ENCODE measurements at regions not wholly inside any gene's neighbourhood (a gene's known extent, or its start where the extent isn't known, plus 50 kb on each side); places are given as distances from the start of the nearest gene placed in this dataset.

DNA sequence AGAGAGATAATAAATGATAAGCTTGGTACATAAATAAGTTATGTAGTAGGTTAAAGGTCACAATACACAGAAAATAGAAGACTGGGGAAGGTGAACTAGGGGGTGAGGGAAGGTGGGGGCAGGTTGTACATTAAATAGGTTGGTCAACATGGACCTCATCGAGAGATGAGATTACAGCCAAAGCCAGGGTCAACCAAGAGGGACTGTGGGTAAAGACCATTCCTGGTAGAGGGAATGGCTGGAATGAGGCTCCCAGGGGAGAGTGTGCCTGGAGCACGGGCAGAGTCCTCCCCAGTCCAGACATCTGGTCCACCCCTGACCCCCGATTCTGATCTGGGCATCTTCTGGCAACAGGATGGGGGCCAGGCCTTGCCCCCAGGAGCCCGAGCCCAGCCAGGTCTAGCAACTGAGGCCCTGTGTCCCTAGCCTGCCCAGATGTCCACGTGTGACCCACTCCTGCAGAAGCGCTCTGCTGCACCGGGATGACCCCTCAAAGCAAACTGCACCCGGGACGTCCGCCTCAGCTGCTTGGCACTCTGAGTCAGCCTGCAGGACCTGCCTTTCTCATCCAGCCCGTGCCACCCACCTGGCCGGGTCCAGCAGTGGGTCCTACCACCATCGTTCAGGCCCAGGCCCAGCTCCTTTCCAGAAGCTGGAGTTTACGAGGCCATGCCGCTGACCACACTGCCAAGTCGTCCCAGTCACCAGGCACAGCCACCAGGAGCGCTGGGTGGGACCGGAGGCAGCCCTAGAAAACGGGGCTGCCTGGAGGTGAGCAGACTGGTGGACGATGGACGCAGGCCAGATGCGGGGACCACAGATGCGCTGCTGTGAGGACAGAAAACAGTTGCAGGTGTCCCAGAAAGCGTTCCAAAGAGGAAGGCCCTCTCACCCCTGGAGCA is 56.2 kb upstream of the ID2 start:
- ATAC-seq: no peak
- no TSS peak for BruUV-seq (replicated peaks)

GRCh38 chr2:8626572-8626971 is 55.3 kb upstream of the ID2 start:
- no peak for ATAC-seq
- intact Hi-C loops (cut with micrococcal nuclease): no loop called here
- POLR2A ChIA-PET: no interaction called here
- Histone ChIP-seq H3K4me1 (ENCODE audit: control insufficient read depth in 1 of 2, insufficient read depth in 2 of 2, low read length in 2 of 2) (peaks cover 49 to 72% of the 10 kb centered on the region in 2 experiments), H3K9me2 (ENCODE audit: insufficient read depth) (no peaks in the 10 kb centered on the region), H3K9me3 (ENCODE audit: control insufficient read depth in 1 of 2, insufficient read depth in 1 of 2, low read depth in 1 of 2, low read length in 2 of 2) (no peaks in the 10 kb centered on the region), H2AFZ (ENCODE audit: low read depth, low read length, poor library complexity, severe bottlenecking) (no peak overlapping the region), H3K27me3 (ENCODE audit: insufficient read depth, low read length) (no peaks in the 10 kb centered on the region), H3K4me3 (replicated peaks in 1 of 2; ENCODE audit: low read depth in 1 of 2, low read length in 2 of 2) (no peak overlapping the region), H3K4me2 (ENCODE audit: low read length) (peak overlapping the region; percentile 87; the same call in 1 of the 2 replicates), H3K36me3 (ENCODE audit: control insufficient read depth in 1 of 2, insufficient read depth in 2 of 2, low read length in 2 of 2) (no peaks in the 10 kb centered on the region), H3K79me2 (ENCODE audit: insufficient read depth, low read length) (no peaks in the 10 kb centered on the region), H4K20me1 (ENCODE audit: insufficient read depth) (no peaks in the 10 kb centered on the region), H3K9ac (ENCODE audit: low read length) (no peak overlapping the region), H3K27ac (ENCODE audit: low read depth, low read length) (peak overlapping the region; percentile 23; the same call in 1 of the 2 replicates)
- CTCF ChIA-PET: no interaction called here
- DNase-seq (ENCODE audit: low read depth, low spot score): no peak
- TSS peak; percentile 50 for BruUV-seq (replicated peaks)
- RAD21 ChIA-PET (ENCODE audit: low non-redundant PET in 1 of 2, low total read pairs in 2 of 2, uncharacterized antibody in 2 of 2, unreplicated experiment in 2 of 2): no interaction called here
- TF ChIP-seq POLR2AphosphoS5 (IDR thresholded peaks at IDR 0.05; ENCODE audit: low read depth, low read length): no peak
- TF ChIP-seq JUND (IDR thresholded peaks at IDR 0.05): no peak
- TF ChIP-seq POLR2A (IDR thresholded peaks at IDR 0.05; ENCODE audit: borderline replicate concordance, extremely low read depth, insufficient read depth, insufficient read length): no peak
- no peak for TF ChIP-seq YY1 (IDR thresholded peaks at IDR 0.05; ENCODE audit: extremely low read depth, insufficient replicate concordance, low read depth, low read length)
- TF ChIP-seq RAD21 (IDR thresholded peaks at IDR 0.05; ENCODE audit: low read depth): no peak
- no peak for TF ChIP-seq ELF1 (IDR thresholded peaks at IDR 0.05; ENCODE audit: borderline replicate concordance, low read depth)
- no peak for TF ChIP-seq EZH2 (IDR thresholded peaks at IDR 0.05)
- TF ChIP-seq ATF3 (IDR thresholded peaks at IDR 0.05): no peak
- TF ChIP-seq, protein P1, sequence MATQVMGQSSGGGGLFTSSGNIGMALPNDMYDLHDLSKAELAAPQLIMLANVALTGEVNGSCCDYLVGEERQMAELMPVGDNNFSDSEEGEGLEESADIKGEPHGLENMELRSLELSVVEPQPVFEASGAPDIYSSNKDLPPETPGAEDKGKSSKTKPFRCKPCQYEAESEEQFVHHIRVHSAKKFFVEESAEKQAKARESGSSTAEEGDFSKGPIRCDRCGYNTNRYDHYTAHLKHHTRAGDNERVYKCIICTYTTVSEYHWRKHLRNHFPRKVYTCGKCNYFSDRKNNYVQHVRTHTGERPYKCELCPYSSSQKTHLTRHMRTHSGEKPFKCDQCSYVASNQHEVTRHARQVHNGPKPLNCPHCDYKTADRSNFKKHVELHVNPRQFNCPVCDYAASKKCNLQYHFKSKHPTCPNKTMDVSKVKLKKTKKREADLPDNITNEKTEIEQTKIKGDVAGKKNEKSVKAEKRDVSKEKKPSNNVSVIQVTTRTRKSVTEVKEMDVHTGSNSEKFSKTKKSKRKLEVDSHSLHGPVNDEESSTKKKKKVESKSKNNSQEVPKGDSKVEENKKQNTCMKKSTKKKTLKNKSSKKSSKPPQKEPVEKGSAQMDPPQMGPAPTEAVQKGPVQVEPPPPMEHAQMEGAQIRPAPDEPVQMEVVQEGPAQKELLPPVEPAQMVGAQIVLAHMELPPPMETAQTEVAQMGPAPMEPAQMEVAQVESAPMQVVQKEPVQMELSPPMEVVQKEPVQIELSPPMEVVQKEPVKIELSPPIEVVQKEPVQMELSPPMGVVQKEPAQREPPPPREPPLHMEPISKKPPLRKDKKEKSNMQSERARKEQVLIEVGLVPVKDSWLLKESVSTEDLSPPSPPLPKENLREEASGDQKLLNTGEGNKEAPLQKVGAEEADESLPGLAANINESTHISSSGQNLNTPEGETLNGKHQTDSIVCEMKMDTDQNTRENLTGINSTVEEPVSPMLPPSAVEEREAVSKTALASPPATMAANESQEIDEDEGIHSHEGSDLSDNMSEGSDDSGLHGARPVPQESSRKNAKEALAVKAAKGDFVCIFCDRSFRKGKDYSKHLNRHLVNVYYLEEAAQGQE (IDR thresholded peaks at IDR 0.05; ENCODE audit: low read depth): no peak
- TF ChIP-seq ZBTB33 (IDR thresholded peaks at IDR 0.05; ENCODE audit: extremely low read depth, insufficient replicate concordance, low read length): no peak

More for the DNA sequence above, 56.2 kb upstream of the ID2 start:
- H3K27ac ChIP-seq (ENCODE audit: low read depth, low read length): no peak overlapping the region
- RAD21 ChIA-PET (ENCODE audit: low non-redundant PET in 1 of 2, low total read pairs in 2 of 2, uncharacterized antibody in 2 of 2, unreplicated experiment in 2 of 2): no interaction called here
- POLR2A ChIA-PET: no interaction called here
- H3K4me2 ChIP-seq (ENCODE audit: low read length): no peak overlapping the region
- no peak overlapping the region for H3K9ac ChIP-seq (ENCODE audit: low read length)
- H3K4me1 ChIP-seq (ENCODE audit: control insufficient read depth in 1 of 2, insufficient read depth in 2 of 2, low read length in 2 of 2): peaks cover 43 to 63% of the 10 kb centered on the region in 2 experiments
- no peaks in the 10 kb centered on the region for H3K9me2 ChIP-seq (ENCODE audit: insufficient read depth)
- CTCF ChIA-PET: no interaction called here
- H3K9me3 ChIP-seq (ENCODE audit: control insufficient read depth in 1 of 2, insufficient read depth in 1 of 2, low read depth in 1 of 2, low read length in 2 of 2): no peaks in the 10 kb centered on the region
- intact Hi-C loops (cut with micrococcal nuclease): no loop called here
- DNase-seq (ENCODE audit: low read depth, low spot score): no peak
- H2AFZ ChIP-seq (ENCODE audit: low read depth, low read length, poor library complexity, severe bottlenecking): no peak overlapping the region
- no peaks in the 10 kb centered on the region for H4K20me1 ChIP-seq (ENCODE audit: insufficient read depth)
- TF ChIP-seq MAX (IDR thresholded peaks at IDR 0.05) (no peak), ATF3 (IDR thresholded peaks at IDR 0.05) (no peak)
- H3K4me3 ChIP-seq (replicated peaks in 1 of 2; ENCODE audit: low read depth in 1 of 2, low read length in 2 of 2): no peak overlapping the region
- no peaks in the 10 kb centered on the region for H3K36me3 ChIP-seq (ENCODE audit: control insufficient read depth in 1 of 2, insufficient read depth in 2 of 2, low read length in 2 of 2)
- H3K27me3 ChIP-seq (ENCODE audit: insufficient read depth, low read length): no peaks in the 10 kb centered on the region
- H3K79me2 ChIP-seq (ENCODE audit: insufficient read depth, low read length): no peaks in the 10 kb centered on the region
